ENCODE measurements at regions not wholly inside any gene's neighbourhood (a gene's known extent, or its start where the extent isn't known, plus 50 kb on each side); places are given as distances from the start of the nearest gene placed in this dataset.

DNA sequence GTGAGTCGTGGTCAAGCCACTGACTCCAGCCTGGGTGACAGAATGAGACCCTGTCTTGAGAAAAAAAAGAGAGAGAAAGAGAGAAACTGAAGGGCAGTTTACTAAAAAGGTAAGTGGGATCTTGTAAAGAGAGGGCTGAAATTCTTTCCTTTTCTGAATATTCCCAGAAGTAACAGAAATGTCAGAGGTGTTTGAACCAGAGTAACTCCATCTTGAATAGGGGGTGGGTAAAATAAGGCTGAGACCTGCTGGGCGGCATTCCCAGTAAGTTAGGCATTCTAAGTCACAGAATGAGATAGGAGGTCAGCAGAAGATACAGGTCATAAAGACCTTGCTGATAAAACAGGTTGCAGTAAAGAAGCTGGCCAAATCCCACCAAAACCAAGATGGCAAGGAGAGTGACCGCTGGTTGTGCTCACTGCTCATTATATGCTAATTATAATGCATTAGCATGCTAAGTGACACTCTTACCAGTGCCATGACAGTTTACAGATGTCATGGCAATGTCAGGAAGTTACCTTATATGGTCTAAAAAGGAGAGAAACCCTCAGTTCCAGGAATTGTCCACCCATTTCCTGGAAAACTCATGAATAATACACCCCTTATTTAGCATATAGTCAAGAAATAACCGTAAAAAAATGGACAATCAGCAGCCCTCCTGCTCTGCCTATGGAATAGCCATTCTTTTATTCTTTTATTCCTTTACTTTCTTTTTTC, 1334.3 kb upstream of the ZEB2 start:
- Mint-ChIP-seq H3K27ac (ENCODE audit: unreplicated experiment) (no peak overlapping the region), H3K9me3 (ENCODE audit: unreplicated experiment) (no peaks in the 10 kb centered on the region), H3K4me3 (ENCODE audit: unreplicated experiment) (no peak overlapping the region), H3K36me3 (ENCODE audit: low read depth, unreplicated experiment) (no peaks in the 10 kb centered on the region), H3K4me1 (ENCODE audit: low read depth, unreplicated experiment) (no peaks in the 10 kb centered on the region), H3K27me3 (ENCODE audit: low read depth, unreplicated experiment) (no peaks in the 10 kb centered on the region)
- no peak overlapping the region for H3K4me3 ChIP-seq (ENCODE audit: insufficient read depth, low read depth, low read length)
- no peak overlapping the region for H3K27ac ChIP-seq (ENCODE audit: low read depth, low read length)
- no peaks in the 10 kb centered on the region for H3K27me3 ChIP-seq (ENCODE audit: insufficient read depth, low read length)
- no peak overlapping the region for H2AFZ ChIP-seq (ENCODE audit: low read depth, low read length)
- no peak overlapping the region for H3K9ac ChIP-seq (ENCODE audit: low read length)
- H3K79me2 ChIP-seq (ENCODE audit: insufficient read depth, low read length), result no peaks in the 10 kb centered on the region
- H4K20me1 ChIP-seq (ENCODE audit: insufficient read depth, low read length), result no peaks in the 10 kb centered on the region
- no peak for FAIRE-seq
- no peak for DNase-seq (ENCODE audit: low read depth)
- no peak for TF ChIP-seq EZH2 (IDR thresholded peaks at IDR 0.05; ENCODE audit: insufficient read depth, low read length)
- TF ChIP-seq, protein P1, sequence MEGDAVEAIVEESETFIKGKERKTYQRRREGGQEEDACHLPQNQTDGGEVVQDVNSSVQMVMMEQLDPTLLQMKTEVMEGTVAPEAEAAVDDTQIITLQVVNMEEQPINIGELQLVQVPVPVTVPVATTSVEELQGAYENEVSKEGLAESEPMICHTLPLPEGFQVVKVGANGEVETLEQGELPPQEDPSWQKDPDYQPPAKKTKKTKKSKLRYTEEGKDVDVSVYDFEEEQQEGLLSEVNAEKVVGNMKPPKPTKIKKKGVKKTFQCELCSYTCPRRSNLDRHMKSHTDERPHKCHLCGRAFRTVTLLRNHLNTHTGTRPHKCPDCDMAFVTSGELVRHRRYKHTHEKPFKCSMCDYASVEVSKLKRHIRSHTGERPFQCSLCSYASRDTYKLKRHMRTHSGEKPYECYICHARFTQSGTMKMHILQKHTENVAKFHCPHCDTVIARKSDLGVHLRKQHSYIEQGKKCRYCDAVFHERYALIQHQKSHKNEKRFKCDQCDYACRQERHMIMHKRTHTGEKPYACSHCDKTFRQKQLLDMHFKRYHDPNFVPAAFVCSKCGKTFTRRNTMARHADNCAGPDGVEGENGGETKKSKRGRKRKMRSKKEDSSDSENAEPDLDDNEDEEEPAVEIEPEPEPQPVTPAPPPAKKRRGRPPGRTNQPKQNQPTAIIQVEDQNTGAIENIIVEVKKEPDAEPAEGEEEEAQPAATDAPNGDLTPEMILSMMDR (IDR thresholded peaks at IDR 0.05; ENCODE audit: insufficient read depth, low read depth, low read length), result no peak
- no peaks in the 10 kb centered on the region for H3K36me3 ChIP-seq (ENCODE audit: insufficient read depth, low read length)
- no peaks in the 10 kb centered on the region for H3K4me1 ChIP-seq (ENCODE audit: insufficient read depth, low read length)
- no peaks in the 10 kb centered on the region for H3K9me3 ChIP-seq (ENCODE audit: insufficient read depth, low read depth, low read length)
- H3K4me2 ChIP-seq (ENCODE audit: low read length), result no peak overlapping the region

DNA sequence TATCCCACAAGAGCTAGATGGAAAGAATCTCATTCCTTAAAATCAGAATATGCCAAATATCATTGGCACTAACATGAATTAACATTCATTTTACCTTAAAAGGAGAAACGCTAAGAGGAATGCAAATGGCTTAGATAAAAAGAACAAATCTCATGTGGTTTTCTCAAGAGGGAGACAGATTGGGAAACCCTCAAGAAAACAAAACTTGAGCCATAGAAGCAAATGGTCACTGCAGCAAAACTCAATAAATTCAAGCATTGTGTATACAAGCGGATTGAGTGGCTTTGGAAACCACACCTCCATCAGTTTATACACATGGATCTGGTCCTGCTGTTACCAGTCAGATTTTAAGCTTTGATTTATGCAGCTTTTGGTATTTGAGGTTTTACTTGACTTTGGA, 1331.8 kb upstream of the ZEB2 start:
- Histone ChIP-seq H3K36me3 (ENCODE audit: insufficient read depth, low read length) (no peaks in the 10 kb centered on the region), H3K9ac (ENCODE audit: low read length) (no peak overlapping the region), H3K4me2 (ENCODE audit: low read length) (no peak overlapping the region), H3K79me2 (ENCODE audit: insufficient read depth, low read length) (no peaks in the 10 kb centered on the region), H3K9me3 (ENCODE audit: insufficient read depth, low read depth, low read length) (no peaks in the 10 kb centered on the region), H3K27ac (ENCODE audit: low read depth, low read length) (no peak overlapping the region), H3K4me3 (ENCODE audit: insufficient read depth, low read depth, low read length) (no peak overlapping the region), H3K27me3 (ENCODE audit: insufficient read depth, low read length) (no peaks in the 10 kb centered on the region), H2AFZ (ENCODE audit: low read depth, low read length) (no peak overlapping the region), H4K20me1 (ENCODE audit: insufficient read depth, low read length) (no peaks in the 10 kb centered on the region), H3K4me1 (ENCODE audit: insufficient read depth, low read length) (no peaks in the 10 kb centered on the region)
- FAIRE-seq (no peak), DNase-seq (ENCODE audit: low read depth) (peak; percentile 64)
- Mint-ChIP-seq H3K27me3 (ENCODE audit: low read depth, unreplicated experiment) (no peaks in the 10 kb centered on the region), H3K4me1 (ENCODE audit: low read depth, unreplicated experiment) (no peaks in the 10 kb centered on the region), H3K36me3 (ENCODE audit: low read depth, unreplicated experiment) (no peaks in the 10 kb centered on the region), H3K4me3 (ENCODE audit: unreplicated experiment) (no peak overlapping the region), H3K27ac (ENCODE audit: unreplicated experiment) (no peak overlapping the region), H3K9me3 (ENCODE audit: unreplicated experiment) (no peaks in the 10 kb centered on the region)
- TF ChIP-seq, protein P1 (IDR thresholded peaks at IDR 0.05; ENCODE audit: insufficient read depth, low read depth, low read length), result no peak
- no peak for TF ChIP-seq EZH2 (IDR thresholded peaks at IDR 0.05; ENCODE audit: insufficient read depth, low read length)

DNA sequence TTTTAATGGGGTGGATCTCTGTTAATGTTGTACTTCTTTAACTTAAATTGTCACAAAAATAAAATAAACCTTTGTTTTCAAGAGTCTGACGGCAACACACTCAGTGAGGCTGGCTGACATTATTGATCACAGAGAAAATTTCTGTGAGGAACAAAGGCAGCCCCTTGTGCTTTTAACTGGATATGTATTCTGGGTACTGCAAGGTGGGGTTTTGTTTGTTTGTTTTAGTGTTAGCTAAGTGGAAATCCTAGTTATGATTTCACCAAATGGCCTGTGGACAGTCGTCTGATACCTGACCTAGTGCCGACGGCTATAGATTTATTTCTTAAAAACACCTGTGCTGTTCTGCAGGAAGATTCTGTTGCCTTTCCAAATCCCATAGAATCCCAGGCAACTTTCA, 1329.5 kb upstream of the ZEB2 start:
- Histone ChIP-seq H3K4me3 (ENCODE audit: insufficient read depth, low read depth, low read length) (no peak overlapping the region), H3K4me2 (ENCODE audit: low read length) (no peak overlapping the region), H4K20me1 (ENCODE audit: insufficient read depth, low read length) (no peaks in the 10 kb centered on the region), H3K9ac (ENCODE audit: low read length) (no peak overlapping the region), H3K36me3 (ENCODE audit: insufficient read depth, low read length) (no peaks in the 10 kb centered on the region), H3K79me2 (ENCODE audit: insufficient read depth, low read length) (no peaks in the 10 kb centered on the region), H3K9me3 (ENCODE audit: insufficient read depth, low read depth, low read length) (no peaks in the 10 kb centered on the region), H2AFZ (ENCODE audit: low read depth, low read length) (no peak overlapping the region), H3K27me3 (ENCODE audit: insufficient read depth, low read length) (no peaks in the 10 kb centered on the region), H3K4me1 (ENCODE audit: insufficient read depth, low read length) (no peaks in the 10 kb centered on the region), H3K27ac (ENCODE audit: low read depth, low read length) (no peak overlapping the region)
- no peaks in the 10 kb centered on the region for H3K4me1 Mint-ChIP-seq (ENCODE audit: low read depth, unreplicated experiment)
- H3K4me3 Mint-ChIP-seq (ENCODE audit: unreplicated experiment), result no peak overlapping the region
- DNase-seq (ENCODE audit: low read depth), result no peak
- H3K9me3 Mint-ChIP-seq (ENCODE audit: unreplicated experiment), result no peaks in the 10 kb centered on the region
- TF ChIP-seq, protein P1 (IDR thresholded peaks at IDR 0.05; ENCODE audit: insufficient read depth, low read depth, low read length), result no peak
- no peak for TF ChIP-seq EZH2 (IDR thresholded peaks at IDR 0.05; ENCODE audit: insufficient read depth, low read length)
- no peak overlapping the region for H3K27ac Mint-ChIP-seq (ENCODE audit: unreplicated experiment)
- no peaks in the 10 kb centered on the region for H3K27me3 Mint-ChIP-seq (ENCODE audit: low read depth, unreplicated experiment)
- H3K36me3 Mint-ChIP-seq (ENCODE audit: low read depth, unreplicated experiment), result no peaks in the 10 kb centered on the region
- no peak for FAIRE-seq

Measured in astrocyte (in vitro differentiated cells and primary cell).